SK-N-SH treated with all-trans-retinoic acid at 6 μM for 48 hours (cell line): ENCODE measurements at regions not wholly inside any gene's neighbourhood (a gene's known extent, or its start where the extent isn't known, plus 50 kb on each side); places are given as distances from the start of the nearest gene placed in this dataset.

Source experiments
- ATAC-seq: fragments of 200-7000 bp; cut with Tn5 transposase; 3 replicates; pipeline ENCODE4 v1.9.1; 2020; ENCODE audit warnings: mild to moderate bottlenecking, moderate library complexity
- ARNTL ChIP-seq: fragments of 450-650 bp; formaldehyde crosslinking; IDR thresholded peaks from 2 replicates; pipeline ENCODE4 v1.5.0; 2020; ENCODE audit warnings: low read depth, mild to moderate bottlenecking, moderate library complexity, borderline replicate concordance
- BACH2 ChIP-seq: fragments of 250-450 bp; sonication (Bioruptor Pico); IDR thresholded peaks from 2 replicates; pipeline ENCODE4 v1.9.0; 2021; ENCODE audit warnings: mild to moderate bottlenecking, borderline replicate concordance
- CSDC2 ChIP-seq: fragments of 250-450 bp; sonication (Bioruptor Pico); IDR thresholded peaks from 2 replicates; pipeline ENCODE4 v1.5.0; 2020; ENCODE audit warnings: mild to moderate bottlenecking, moderate library complexity
- ESRRG ChIP-seq: fragments of 250-450 bp; sonication (Bioruptor Pico); IDR thresholded peaks from 2 replicates; pipeline ENCODE4 v1.6.1; 2021; ENCODE audit warnings: mild to moderate bottlenecking
- GLIS3 ChIP-seq: fragments of 250-450 bp; sonication (Bioruptor Pico); IDR thresholded peaks from 2 replicates; pipeline ENCODE4 v1.5.0; 2020; ENCODE audit warnings: mild to moderate bottlenecking, moderate library complexity
- ISL1 ChIP-seq: fragments of 250-450 bp; sonication (Bioruptor Pico); IDR thresholded peaks from 2 replicates; pipeline ENCODE4 v2.1.2; 2022; ENCODE audit warnings: mild to moderate bottlenecking, moderate library complexity
- OSR1 ChIP-seq: fragments of 250-450 bp; sonication (Bioruptor Pico); IDR thresholded peaks from 2 replicates; pipeline ENCODE4 v1.8.0; 2022; ENCODE audit warnings: moderate library complexity, mild to moderate bottlenecking, inconsistent platforms
- SNAI2 ChIP-seq: fragments of 250-450 bp; sonication (Bioruptor Pico); IDR thresholded peaks from 2 replicates; pipeline ENCODE4 v1.5.0; 2020; ENCODE audit warnings: mild to moderate bottlenecking, moderate library complexity
- TCF4 ChIP-seq: fragments of 250-450 bp; sonication (Bioruptor Pico); IDR thresholded peaks from 2 replicates; pipeline ENCODE4 v1.8.0; 2021; ENCODE audit warnings: mild to moderate bottlenecking, moderate library complexity, borderline replicate concordance
- TOX ChIP-seq: fragments of 250-450 bp; sonication (Bioruptor Pico); IDR thresholded peaks from 2 replicates; pipeline ENCODE4 v1.8.0; 2021; ENCODE audit warnings: mild to moderate bottlenecking, moderate library complexity, borderline replicate concordance
- ZC3H10 ChIP-seq: fragments of 250-450 bp; sonication (Bioruptor Pico); IDR thresholded peaks from 2 replicates; pipeline ENCODE4 v1.5.1; 2021; ENCODE audit warnings: mild to moderate bottlenecking, moderate library complexity
- ZFP3 ChIP-seq: fragments of 250-450 bp; sonication (Bioruptor Pico); IDR thresholded peaks from 2 replicates; pipeline ENCODE4 v1.5.0; 2020; ENCODE audit warnings: mild to moderate bottlenecking, moderate library complexity
- ZFP30 ChIP-seq: fragments of 450-650 bp; formaldehyde crosslinking; IDR thresholded peaks from 2 replicates; pipeline ENCODE4 v1.5.0; 2022; ENCODE audit warnings: mild to moderate bottlenecking, moderate library complexity
- ZNF565 ChIP-seq: fragments of 450-650 bp; formaldehyde crosslinking; conservative IDR thresholded peaks from 2 replicates; pipeline ENCODE4 v1.5.0; 2020; ENCODE audit warnings: low read depth, mild to moderate bottlenecking, moderate library complexity
- ZNF70 ChIP-seq: fragments of 450-650 bp; formaldehyde crosslinking; IDR thresholded peaks from 2 replicates; pipeline ENCODE4 v1.5.0; 2020; ENCODE audit warnings: mild to moderate bottlenecking, moderate library complexity
- ZNF8 ChIP-seq: fragments of 450-650 bp; formaldehyde crosslinking; IDR thresholded peaks from 2 replicates; pipeline ENCODE4 v1.5.0; 2020; ENCODE audit warnings: mild to moderate bottlenecking, moderate library complexity
- TF ChIP-seq, protein P1 (sequence below): fragments of 250-450 bp; sonication (Bioruptor Pico); IDR thresholded peaks from 2 replicates; pipeline ENCODE4 v1.8.0; 2021; ENCODE audit warnings: low read depth, mild to moderate bottlenecking, moderate library complexity, borderline replicate concordance
- TF ChIP-seq, protein P2 (sequence below): fragments of 250-450 bp; sonication (Bioruptor Pico); IDR thresholded peaks from 2 replicates; pipeline ENCODE4 v1.5.1; 2021; ENCODE audit warnings: mild to moderate bottlenecking, moderate library complexity
- TF ChIP-seq, protein P3 (sequence below): fragments of 250-450 bp; sonication (Bioruptor Pico); IDR thresholded peaks from 2 replicates; pipeline ENCODE4 v1.8.0; 2020; ENCODE audit warnings: mild to moderate bottlenecking, moderate library complexity, borderline replicate concordance
- TF ChIP-seq, protein P4 (sequence below): fragments of 250-450 bp; sonication (Bioruptor Pico); IDR thresholded peaks from 2 replicates; pipeline ENCODE4 v1.5.0; 2020; ENCODE audit warnings: mild to moderate bottlenecking, moderate library complexity
- TF ChIP-seq, protein P5 (sequence below): fragments of 250-450 bp; sonication (Bioruptor Pico); IDR thresholded peaks from 2 replicates; pipeline ENCODE4 v1.5.1; 2020; ENCODE audit warnings: low read depth, mild to moderate bottlenecking, moderate library complexity

DNA sequence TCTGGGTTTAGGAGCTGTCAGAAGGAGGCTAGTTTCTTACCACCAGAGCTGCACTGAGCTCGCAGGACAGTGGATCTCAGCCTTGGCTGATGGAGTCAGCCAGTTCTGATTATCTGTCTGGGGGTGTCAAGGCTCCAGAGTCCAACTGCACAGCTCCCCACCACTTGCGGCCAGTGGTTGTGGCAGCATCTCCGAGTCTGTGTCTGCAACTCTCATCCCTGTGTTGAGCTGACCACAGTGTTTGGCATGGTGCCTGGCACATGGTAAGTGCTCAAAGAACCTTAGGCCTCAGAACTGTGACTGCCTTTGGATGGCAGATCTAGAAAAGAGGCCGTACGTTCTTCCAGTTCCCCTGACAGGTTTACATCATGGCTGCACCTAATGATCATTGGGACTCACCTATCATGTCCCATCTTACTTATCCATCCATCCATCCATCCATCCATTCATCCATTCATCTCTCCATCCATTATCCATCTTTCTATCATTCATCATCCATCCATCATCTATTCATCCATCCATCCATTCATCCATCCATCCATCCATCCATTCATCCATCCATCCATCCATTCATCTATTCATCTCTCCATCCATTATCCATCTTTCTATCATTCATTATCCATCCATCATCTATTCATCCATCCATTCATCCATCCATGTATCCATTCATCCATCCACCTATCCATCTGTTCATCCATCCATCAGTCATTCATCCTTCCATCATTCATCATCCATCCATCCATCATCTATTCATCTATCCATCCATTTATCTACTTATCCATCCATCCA is 114.5 kb downstream of the CRYAA start:
- TF ChIP-seq CSDC2 (CRISPR knock-in tag), result no peak
- TF ChIP-seq, protein P1, sequence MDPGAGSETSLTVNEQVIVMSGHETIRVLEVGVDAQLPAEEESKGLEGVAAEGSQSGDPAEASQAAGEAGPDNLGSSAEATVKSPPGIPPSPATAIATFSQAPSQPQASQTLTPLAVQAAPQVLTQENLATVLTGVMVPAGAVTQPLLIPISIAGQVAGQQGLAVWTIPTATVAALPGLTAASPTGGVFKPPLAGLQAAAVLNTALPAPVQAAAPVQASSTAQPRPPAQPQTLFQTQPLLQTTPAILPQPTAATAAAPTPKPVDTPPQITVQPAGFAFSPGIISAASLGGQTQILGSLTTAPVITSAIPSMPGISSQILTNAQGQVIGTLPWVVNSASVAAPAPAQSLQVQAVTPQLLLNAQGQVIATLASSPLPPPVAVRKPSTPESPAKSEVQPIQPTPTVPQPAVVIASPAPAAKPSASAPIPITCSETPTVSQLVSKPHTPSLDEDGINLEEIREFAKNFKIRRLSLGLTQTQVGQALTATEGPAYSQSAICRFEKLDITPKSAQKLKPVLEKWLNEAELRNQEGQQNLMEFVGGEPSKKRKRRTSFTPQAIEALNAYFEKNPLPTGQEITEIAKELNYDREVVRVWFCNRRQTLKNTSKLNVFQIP (CRISPR knock-in tag), result no peak
- TF ChIP-seq ZFP3, result no peak
- TF ChIP-seq ZNF70 (CRISPR knock-in tag), result no peak
- TF ChIP-seq, protein P2, sequence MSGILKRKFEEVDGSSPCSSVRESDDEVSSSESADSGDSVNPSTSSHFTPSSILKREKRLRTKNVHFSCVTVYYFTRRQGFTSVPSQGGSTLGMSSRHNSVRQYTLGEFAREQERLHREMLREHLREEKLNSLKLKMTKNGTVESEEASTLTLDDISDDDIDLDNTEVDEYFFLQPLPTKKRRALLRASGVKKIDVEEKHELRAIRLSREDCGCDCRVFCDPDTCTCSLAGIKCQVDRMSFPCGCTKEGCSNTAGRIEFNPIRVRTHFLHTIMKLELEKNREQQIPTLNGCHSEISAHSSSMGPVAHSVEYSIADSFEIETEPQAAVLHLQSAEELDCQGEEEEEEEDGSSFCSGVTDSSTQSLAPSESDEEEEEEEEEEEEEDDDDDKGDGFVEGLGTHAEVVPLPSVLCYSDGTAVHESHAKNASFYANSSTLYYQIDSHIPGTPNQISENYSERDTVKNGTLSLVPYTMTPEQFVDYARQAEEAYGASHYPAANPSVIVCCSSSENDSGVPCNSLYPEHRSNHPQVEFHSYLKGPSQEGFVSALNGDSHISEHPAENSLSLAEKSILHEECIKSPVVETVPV, result no peak
- TF ChIP-seq, protein P3, sequence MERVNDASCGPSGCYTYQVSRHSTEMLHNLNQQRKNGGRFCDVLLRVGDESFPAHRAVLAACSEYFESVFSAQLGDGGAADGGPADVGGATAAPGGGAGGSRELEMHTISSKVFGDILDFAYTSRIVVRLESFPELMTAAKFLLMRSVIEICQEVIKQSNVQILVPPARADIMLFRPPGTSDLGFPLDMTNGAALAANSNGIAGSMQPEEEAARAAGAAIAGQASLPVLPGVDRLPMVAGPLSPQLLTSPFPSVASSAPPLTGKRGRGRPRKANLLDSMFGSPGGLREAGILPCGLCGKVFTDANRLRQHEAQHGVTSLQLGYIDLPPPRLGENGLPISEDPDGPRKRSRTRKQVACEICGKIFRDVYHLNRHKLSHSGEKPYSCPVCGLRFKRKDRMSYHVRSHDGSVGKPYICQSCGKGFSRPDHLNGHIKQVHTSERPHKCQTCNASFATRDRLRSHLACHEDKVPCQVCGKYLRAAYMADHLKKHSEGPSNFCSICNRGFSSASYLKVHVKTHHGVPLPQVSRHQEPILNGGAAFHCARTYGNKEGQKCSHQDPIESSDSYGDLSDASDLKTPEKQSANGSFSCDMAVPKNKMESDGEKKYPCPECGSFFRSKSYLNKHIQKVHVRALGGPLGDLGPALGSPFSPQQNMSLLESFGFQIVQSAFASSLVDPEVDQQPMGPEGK (CRISPR knock-in tag), result no peak
- TF ChIP-seq, protein P4, sequence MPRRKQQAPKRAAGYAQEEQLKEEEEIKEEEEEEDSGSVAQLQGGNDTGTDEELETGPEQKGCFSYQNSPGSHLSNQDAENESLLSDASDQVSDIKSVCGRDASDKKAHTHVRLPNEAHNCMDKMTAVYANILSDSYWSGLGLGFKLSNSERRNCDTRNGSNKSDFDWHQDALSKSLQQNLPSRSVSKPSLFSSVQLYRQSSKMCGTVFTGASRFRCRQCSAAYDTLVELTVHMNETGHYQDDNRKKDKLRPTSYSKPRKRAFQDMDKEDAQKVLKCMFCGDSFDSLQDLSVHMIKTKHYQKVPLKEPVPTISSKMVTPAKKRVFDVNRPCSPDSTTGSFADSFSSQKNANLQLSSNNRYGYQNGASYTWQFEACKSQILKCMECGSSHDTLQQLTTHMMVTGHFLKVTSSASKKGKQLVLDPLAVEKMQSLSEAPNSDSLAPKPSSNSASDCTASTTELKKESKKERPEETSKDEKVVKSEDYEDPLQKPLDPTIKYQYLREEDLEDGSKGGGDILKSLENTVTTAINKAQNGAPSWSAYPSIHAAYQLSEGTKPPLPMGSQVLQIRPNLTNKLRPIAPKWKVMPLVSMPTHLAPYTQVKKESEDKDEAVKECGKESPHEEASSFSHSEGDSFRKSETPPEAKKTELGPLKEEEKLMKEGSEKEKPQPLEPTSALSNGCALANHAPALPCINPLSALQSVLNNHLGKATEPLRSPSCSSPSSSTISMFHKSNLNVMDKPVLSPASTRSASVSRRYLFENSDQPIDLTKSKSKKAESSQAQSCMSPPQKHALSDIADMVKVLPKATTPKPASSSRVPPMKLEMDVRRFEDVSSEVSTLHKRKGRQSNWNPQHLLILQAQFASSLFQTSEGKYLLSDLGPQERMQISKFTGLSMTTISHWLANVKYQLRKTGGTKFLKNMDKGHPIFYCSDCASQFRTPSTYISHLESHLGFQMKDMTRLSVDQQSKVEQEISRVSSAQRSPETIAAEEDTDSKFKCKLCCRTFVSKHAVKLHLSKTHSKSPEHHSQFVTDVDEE, result no peak
- TF ChIP-seq ISL1 (CRISPR knock-in tag), result no peak
- no peak for TF ChIP-seq OSR1 (CRISPR knock-in tag)
- no peak for TF ChIP-seq ESRRG (CRISPR knock-in tag)
- TF ChIP-seq TOX (CRISPR knock-in tag), result no peak
- TF ChIP-seq, all 23 proteins: peak for 0
- ATAC-seq, result no peak

DNA sequence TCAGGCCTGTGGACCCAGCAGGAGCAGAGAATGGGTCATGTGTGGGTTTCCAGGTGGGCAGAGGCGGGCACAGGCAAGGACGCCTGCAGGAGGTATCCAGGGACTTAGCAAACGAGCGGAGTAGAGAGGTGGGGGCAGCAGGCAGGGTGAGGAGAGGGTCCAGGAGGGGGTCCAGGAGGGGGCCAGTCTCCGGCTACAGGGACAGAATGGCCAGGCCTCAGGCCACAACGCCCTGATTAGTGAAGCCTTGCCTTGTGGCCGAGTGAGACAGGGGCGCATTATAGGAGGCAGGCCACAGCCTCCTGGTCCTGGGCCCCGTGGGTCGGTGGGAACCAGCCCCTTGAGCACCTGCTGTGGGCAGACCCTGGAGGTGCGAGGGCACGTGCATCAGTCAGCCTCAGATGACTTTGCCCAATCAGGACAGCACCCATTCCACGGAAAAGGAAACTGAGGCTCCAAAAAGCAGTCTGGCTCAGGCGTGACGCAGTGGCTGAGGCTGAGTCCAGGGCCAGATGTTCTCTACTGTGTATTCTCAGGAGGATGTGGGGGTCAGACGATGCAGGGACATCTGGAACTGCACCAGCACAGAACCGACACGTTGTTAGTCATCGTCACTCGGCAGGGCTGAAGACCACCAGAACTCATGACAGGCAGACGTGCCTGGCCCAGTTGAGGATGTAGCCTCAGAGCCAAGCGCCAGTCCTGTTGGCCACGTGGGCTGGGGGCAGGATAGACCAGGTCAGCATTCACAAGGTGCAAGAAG is 113.7 kb downstream of the CRYAA start:
- TF ChIP-seq ZC3H10 (CRISPR knock-in tag) (no peak), ESRRG (CRISPR knock-in tag) (no peak), OSR1 (CRISPR knock-in tag) (no peak), ZFP30 (CRISPR knock-in tag) (no peak), ZFP3 (no peak), TOX (CRISPR knock-in tag) (no peak), ARNTL (CRISPR knock-in tag) (no peak), TCF4 (CRISPR knock-in tag) (no peak), ZNF70 (CRISPR knock-in tag) (no peak), BACH2 (CRISPR knock-in tag) (no peak), SNAI2 (no peak), ISL1 (CRISPR knock-in tag) (no peak), GLIS3 (no peak), ZNF565 (CRISPR knock-in tag) (no peak), ZNF8 (CRISPR knock-in tag) (no peak)
- TF ChIP-seq, protein P1 (CRISPR knock-in tag), result no peak
- TF ChIP-seq, protein P2, result no peak
- TF ChIP-seq, protein P5, sequence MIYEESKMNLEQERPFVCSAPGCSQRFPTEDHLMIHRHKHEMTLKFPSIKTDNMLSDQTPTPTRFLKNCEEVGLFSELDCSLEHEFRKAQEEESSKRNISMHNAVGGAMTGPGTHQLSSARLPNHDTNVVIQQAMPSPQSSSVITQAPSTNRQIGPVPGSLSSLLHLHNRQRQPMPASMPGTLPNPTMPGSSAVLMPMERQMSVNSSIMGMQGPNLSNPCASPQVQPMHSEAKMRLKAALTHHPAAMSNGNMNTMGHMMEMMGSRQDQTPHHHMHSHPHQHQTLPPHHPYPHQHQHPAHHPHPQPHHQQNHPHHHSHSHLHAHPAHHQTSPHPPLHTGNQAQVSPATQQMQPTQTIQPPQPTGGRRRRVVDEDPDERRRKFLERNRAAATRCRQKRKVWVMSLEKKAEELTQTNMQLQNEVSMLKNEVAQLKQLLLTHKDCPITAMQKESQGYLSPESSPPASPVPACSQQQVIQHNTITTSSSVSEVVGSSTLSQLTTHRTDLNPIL (CRISPR knock-in tag), result no peak
- TF ChIP-seq, protein P3 (CRISPR knock-in tag), result no peak
- ATAC-seq, result no peak
